ENCODE measurements at regions not wholly inside any gene's neighbourhood (a gene's known extent, or its start where the extent isn't known, plus 50 kb on each side); places are given as distances from the start of the nearest gene placed in this dataset.
A peak's percentile ranks its signal among the peaks of the same experiment; 100 is the strongest.

DNA sequence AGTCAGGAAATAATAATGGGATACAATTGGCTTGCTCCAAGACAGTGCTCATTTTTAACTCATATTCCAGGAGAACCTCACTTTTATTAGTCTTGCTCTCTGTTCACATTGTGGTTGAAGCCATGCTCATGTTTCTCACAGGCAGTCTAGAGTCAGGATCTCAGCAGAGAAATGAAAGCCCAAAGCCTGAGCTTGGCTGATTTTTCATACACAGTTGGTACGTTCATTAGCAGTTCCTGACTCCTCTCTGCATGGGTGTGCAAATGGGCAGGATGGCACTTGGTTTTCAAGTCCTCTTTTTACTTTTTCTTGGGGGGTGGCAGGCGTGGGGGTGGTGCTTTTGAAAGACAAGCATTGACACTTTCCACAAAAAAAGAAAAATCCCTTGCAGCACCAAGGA lies 56.0 kb upstream of the KLF7 start:
- no peak overlapping the region for H2AFZ ChIP-seq (ENCODE audit: low read depth, low read length)
- H3K4me2 ChIP-seq (ENCODE audit: low read length), result no peak overlapping the region
- peak overlapping the region; percentile 59 for H3K27ac ChIP-seq (ENCODE audit: low read length)
- no peaks in the 10 kb centered on the region for H3K36me3 ChIP-seq (ENCODE audit: insufficient read depth, low read length)
- no peaks in the 10 kb centered on the region for H3K9me3 ChIP-seq (ENCODE audit: low read length)
- no peaks in the 10 kb centered on the region for H3K27me3 ChIP-seq (ENCODE audit: insufficient read depth, low read depth, low read length)
- no peak overlapping the region for H3K4me3 ChIP-seq (ENCODE audit: low read length)
- no peaks in the 10 kb centered on the region for H3F3A ChIP-seq (ENCODE audit: insufficient read depth, low read length, poor library complexity, severe bottlenecking)
- TF ChIP-seq, protein P1, sequence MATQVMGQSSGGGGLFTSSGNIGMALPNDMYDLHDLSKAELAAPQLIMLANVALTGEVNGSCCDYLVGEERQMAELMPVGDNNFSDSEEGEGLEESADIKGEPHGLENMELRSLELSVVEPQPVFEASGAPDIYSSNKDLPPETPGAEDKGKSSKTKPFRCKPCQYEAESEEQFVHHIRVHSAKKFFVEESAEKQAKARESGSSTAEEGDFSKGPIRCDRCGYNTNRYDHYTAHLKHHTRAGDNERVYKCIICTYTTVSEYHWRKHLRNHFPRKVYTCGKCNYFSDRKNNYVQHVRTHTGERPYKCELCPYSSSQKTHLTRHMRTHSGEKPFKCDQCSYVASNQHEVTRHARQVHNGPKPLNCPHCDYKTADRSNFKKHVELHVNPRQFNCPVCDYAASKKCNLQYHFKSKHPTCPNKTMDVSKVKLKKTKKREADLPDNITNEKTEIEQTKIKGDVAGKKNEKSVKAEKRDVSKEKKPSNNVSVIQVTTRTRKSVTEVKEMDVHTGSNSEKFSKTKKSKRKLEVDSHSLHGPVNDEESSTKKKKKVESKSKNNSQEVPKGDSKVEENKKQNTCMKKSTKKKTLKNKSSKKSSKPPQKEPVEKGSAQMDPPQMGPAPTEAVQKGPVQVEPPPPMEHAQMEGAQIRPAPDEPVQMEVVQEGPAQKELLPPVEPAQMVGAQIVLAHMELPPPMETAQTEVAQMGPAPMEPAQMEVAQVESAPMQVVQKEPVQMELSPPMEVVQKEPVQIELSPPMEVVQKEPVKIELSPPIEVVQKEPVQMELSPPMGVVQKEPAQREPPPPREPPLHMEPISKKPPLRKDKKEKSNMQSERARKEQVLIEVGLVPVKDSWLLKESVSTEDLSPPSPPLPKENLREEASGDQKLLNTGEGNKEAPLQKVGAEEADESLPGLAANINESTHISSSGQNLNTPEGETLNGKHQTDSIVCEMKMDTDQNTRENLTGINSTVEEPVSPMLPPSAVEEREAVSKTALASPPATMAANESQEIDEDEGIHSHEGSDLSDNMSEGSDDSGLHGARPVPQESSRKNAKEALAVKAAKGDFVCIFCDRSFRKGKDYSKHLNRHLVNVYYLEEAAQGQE (IDR thresholded peaks at IDR 0.05; ENCODE audit: borderline replicate concordance), result no peak
- TF ChIP-seq RAD21 (conservative IDR thresholded peaks at IDR 0.05), result no peak
- no peak for TF ChIP-seq POLR2AphosphoS5 (IDR thresholded peaks at IDR 0.05)
- TF ChIP-seq EZH2 (IDR thresholded peaks at IDR 0.05; ENCODE audit: borderline replicate concordance, insufficient read depth, low read length, poor library complexity, severe bottlenecking), result no peak
- no peak for TF ChIP-seq EP300 (conservative IDR thresholded peaks at IDR 0.05; ENCODE audit: poor library complexity, severe bottlenecking)
- TF ChIP-seq TAF1 (IDR thresholded peaks at IDR 0.05; ENCODE audit: low read depth), result no peak
- TF ChIP-seq MXI1 (conservative IDR thresholded peaks at IDR 0.05; ENCODE audit: poor library complexity, severe bottlenecking), result no peak
- TF ChIP-seq SMC3 (conservative IDR thresholded peaks at IDR 0.05; ENCODE audit: poor library complexity), result no peak
- no peak for TF ChIP-seq CTCF (IDR thresholded peaks at IDR 0.05; ENCODE audit: poor library complexity, severe bottlenecking)
- H3K79me2 ChIP-seq (replicated peaks; ENCODE audit: insufficient read depth, low read length), result no peaks in the 10 kb centered on the region
- H3K9me2 ChIP-seq (ENCODE audit: insufficient read depth, low read length), result no peaks in the 10 kb centered on the region
- H3K9ac ChIP-seq (ENCODE audit: low read length), result no peak overlapping the region
- H4K20me1 ChIP-seq (ENCODE audit: insufficient read depth), result no peaks in the 10 kb centered on the region

- H3K27ac ChIP-seq (ENCODE audit: low read length), result peak overlapping the region; percentile 59
- H2AFZ ChIP-seq (ENCODE audit: low read depth, low read length), result no peak overlapping the region
- no peaks in the 10 kb centered on the region for H3K9me3 ChIP-seq (ENCODE audit: low read length)
- no peaks in the 10 kb centered on the region for H3K79me2 ChIP-seq (replicated peaks; ENCODE audit: insufficient read depth, low read length)
- no peak overlapping the region for H3K4me2 ChIP-seq (ENCODE audit: low read length)
- H3F3A ChIP-seq (ENCODE audit: insufficient read depth, low read length, poor library complexity, severe bottlenecking), result no peaks in the 10 kb centered on the region
- TF ChIP-seq SMC3 (conservative IDR thresholded peaks at IDR 0.05; ENCODE audit: poor library complexity) (no peak), RAD21 (conservative IDR thresholded peaks at IDR 0.05) (peak; percentile 17), MXI1 (conservative IDR thresholded peaks at IDR 0.05; ENCODE audit: poor library complexity, severe bottlenecking) (no peak), EP300 (conservative IDR thresholded peaks at IDR 0.05; ENCODE audit: poor library complexity, severe bottlenecking) (peak; percentile 60), POLR2AphosphoS5 (IDR thresholded peaks at IDR 0.05) (peak; percentile 72)
- TF ChIP-seq, protein P1 (IDR thresholded peaks at IDR 0.05; ENCODE audit: borderline replicate concordance), result no peak
- H3K9ac ChIP-seq (ENCODE audit: low read length), result peak overlapping the region; percentile 3
- H3K27me3 ChIP-seq (ENCODE audit: insufficient read depth, low read depth, low read length), result no peaks in the 10 kb centered on the region
- no peak overlapping the region for H3K4me3 ChIP-seq (ENCODE audit: low read length)
- no peaks in the 10 kb centered on the region for H4K20me1 ChIP-seq (ENCODE audit: insufficient read depth)
- H3K9me2 ChIP-seq (ENCODE audit: insufficient read depth, low read length), result no peaks in the 10 kb centered on the region
- H3K36me3 ChIP-seq (ENCODE audit: insufficient read depth, low read length), result no peaks in the 10 kb centered on the region
Observed at GRCh38 chr2:207223051-207223450, 57.3 kb upstream of the KLF7 start.
